Activated naive CD8-positive, alpha-beta T cell treated with anti-CD3 and anti-CD28 coated beads, Interleukin-2, amount 10 ng/mL, durations not matched to agents 7 days and 5 days (primary cell): ENCODE measurements at regions not wholly inside any gene's neighbourhood (a gene's known extent, or its start where the extent isn't known, plus 50 kb on each side); places are given as distances from the start of the nearest gene placed in this dataset.
"Not testable (repeated sequence)": the region's sequence is repeated elsewhere in the genome, so short reads cannot be mapped to it uniquely, and the experiment has no call there.

Source experiments
- ATAC-seq: fragments of 150-1000 bp; cut with Tn5 transposase; one replicate; pipeline ENCODE4 v1.10.0; 2021; ENCODE audit warnings: low read depth, moderate library complexity
- POLR2A ChIA-PET: fragments of 350-600 bp; sonication (Branson Sonifier 250); formaldehyde crosslinking; loops from one replicate; lab custom pipeline; 2021; ENCODE audit warnings: antibody characterized with exemption; lab: Charles Lee
- DNase-seq: peaks from one replicate; pipeline ENCODE4 v3.0.0; 2021
- H3K27ac Mint-ChIP-seq: one replicate; pipeline ENCODE4 v1.8.0; 2022; ENCODE audit warnings: mild to moderate bottlenecking, mixed read lengths
- H3K27me3 Mint-ChIP-seq: one replicate; pipeline ENCODE4 v1.8.0; 2022; ENCODE audit warnings: mild to moderate bottlenecking, moderate library complexity, mixed read lengths
- H3K36me3 Mint-ChIP-seq: one replicate; pipeline ENCODE4 v1.8.0; 2021; ENCODE audit warnings: mild to moderate bottlenecking, mixed read lengths
- H3K4me1 Mint-ChIP-seq: one replicate; pipeline ENCODE4 v1.8.0; 2021; ENCODE audit warnings: mixed read lengths
- H3K4me3 Mint-ChIP-seq: one replicate; pipeline ENCODE4 v1.8.0; 2022; ENCODE audit warnings: mild to moderate bottlenecking, moderate library complexity, mixed read lengths
- H3K9me3 Mint-ChIP-seq: one replicate; pipeline ENCODE4 v1.8.0; 2021; ENCODE audit warnings: mixed read lengths

DNA sequence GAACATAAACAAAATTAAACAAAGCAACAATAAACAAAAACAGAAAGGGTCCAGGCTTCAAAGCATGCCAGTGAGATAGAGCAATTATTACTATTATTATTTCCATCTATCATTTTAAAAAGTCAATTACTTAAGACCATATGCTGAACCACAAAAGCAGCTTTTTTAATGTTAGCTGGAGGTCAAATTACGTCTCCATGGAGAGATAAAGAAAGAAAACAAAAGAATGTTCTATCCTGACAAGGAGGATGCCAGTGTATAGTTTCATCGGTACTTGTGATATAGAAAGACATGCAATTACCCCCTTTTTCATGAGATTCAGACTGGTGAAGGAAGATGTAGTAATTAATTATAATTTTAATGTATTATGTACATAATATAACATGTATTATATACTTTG, 81.6 kb upstream of the DCN start:
- Mint-ChIP-seq H3K36me3 (no peaks in the 10 kb centered on the region), H3K9me3 (no peaks in the 10 kb centered on the region), H3K27me3 (no peaks in the 10 kb centered on the region), H3K27ac (no peak overlapping the region), H3K4me1 (no peaks in the 10 kb centered on the region), H3K4me3 (no peak overlapping the region)
- ATAC-seq, result no peak
- no peak for DNase-seq
- POLR2A ChIA-PET, result no interaction called here

DNA sequence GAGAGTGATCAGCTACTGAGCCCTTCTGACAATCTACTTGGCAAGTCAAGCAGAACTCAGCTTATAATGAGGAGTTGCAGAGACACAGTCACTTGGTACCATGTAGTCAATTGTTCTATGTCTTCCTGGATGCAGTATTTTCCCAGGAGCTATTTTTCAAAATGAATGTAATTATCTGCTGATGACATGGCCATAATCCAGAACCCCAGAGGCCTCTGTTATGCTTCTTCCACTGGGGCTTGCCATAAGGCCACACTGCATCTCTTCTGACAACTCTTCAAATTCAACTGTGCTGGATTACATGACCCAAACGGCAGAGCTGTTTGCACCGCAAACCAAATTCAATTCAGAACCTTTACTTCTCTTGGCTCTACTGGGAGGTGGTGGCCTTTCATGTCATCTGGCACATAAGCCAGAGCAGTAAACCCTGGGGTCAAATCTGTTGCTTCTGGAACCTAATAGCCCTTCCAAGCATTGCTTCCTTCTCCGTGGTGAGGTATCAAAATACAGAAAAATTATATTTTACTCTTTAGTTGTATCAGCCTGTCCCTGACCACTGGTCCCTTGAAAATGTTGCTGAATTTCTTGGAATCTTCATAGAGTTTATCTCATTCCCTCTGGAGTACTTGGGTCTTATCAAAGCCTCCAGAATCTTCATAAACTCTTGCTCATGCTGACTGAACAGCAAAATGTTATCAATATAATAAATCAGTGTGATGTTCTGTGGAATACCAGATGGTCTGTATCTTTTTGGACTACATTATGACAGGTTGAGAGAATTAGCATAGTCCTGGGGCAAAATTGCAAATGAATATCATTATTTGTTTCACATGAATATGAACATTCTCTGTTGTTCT, 79.4 kb upstream of the DCN start:
- ATAC-seq (no peak), DNase-seq (no peak)
- Mint-ChIP-seq H3K36me3 (no peaks in the 10 kb centered on the region), H3K27me3 (no peaks in the 10 kb centered on the region), H3K9me3 (no peaks in the 10 kb centered on the region), H3K4me1 (no peaks in the 10 kb centered on the region), H3K4me3 (no peak overlapping the region), H3K27ac (no peak overlapping the region)
- POLR2A ChIA-PET, result no interaction called here

DNA sequence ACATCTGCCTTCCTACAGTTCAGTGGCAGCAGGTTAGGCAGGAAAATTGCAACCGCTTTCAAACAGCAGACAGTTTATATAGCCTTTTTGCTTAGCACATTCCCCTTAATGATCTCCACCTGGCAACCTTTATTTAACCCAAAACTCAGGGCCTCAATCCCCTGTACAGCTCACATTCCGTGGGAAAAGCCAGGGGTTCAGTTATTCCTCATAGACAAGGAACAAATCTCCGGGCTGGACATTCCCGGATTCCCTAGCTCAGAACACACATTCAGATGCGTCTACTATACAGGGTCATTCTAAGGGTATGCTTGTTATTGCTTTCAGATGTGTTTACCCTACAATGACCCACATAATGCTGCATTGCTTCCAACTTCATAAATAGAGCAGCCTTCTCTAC, 73.8 kb upstream of the DCN start:
- ATAC-seq (no peak), DNase-seq (no peak)
- no peak overlapping the region for H3K4me3 Mint-ChIP-seq
- H3K4me1 Mint-ChIP-seq, result no peaks in the 10 kb centered on the region
- H3K9me3 Mint-ChIP-seq, result no peaks in the 10 kb centered on the region
- H3K36me3 Mint-ChIP-seq, result no peaks in the 10 kb centered on the region
- POLR2A ChIA-PET, result no interaction called here
- H3K27ac Mint-ChIP-seq, result no peak overlapping the region
- H3K27me3 Mint-ChIP-seq, result peaks cover 5% of the 10 kb centered on the region

DNA sequence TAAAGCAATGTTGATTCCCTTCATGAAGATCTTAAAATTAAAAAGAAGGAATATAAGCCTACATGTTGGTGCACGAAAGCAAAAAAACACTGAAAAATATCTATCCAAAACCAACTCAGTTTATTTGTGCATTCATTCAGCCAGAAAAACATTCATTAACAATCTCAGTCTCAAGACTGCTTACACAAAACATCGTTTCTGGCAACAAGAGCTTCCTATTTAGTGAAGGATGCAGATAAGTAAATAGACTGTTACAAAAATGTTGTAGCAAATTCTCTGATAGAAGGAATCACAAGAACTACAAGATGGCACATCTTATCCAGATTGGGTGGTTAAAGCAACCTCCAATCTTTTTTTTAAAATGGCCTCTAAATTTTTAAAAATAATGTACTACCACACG, 69.7 kb upstream of the DCN start:
- DNase-seq, result no peak
- Mint-ChIP-seq H3K4me3 (no peak overlapping the region), H3K27me3 (peaks cover 5% of the 10 kb centered on the region), H3K27ac (no peak overlapping the region), H3K4me1 (no peaks in the 10 kb centered on the region), H3K36me3 (no peaks in the 10 kb centered on the region), H3K9me3 (no peaks in the 10 kb centered on the region)
- POLR2A ChIA-PET, result no interaction called here
- ATAC-seq, result no peak

DNA sequence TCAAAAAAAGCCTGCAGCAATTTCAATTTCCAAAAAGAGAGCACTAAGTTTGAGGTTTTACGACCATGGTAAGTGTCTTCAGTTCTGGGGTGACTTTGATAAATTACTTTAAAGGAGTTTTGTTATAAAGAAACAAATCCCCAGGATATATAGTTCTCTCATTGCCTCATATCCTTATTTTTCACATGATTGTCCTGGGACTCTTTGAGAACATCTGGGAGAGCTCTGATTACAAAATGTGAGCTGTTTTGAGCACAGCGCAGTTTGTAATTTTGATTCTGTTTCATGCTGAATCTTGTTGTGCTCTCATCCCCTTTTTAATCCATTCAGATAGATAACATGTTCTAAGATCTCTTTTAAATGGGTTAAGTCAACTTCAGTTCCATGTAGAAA, 67.7 kb upstream of the DCN start:
- ATAC-seq (no peak), DNase-seq (no peak)
- Mint-ChIP-seq H3K4me3 (no peak overlapping the region), H3K36me3 (no peaks in the 10 kb centered on the region), H3K27ac (no peak overlapping the region), H3K9me3 (no peaks in the 10 kb centered on the region), H3K27me3 (no peaks in the 10 kb centered on the region), H3K4me1 (no peaks in the 10 kb centered on the region)
- POLR2A ChIA-PET, result no interaction called here

DNA sequence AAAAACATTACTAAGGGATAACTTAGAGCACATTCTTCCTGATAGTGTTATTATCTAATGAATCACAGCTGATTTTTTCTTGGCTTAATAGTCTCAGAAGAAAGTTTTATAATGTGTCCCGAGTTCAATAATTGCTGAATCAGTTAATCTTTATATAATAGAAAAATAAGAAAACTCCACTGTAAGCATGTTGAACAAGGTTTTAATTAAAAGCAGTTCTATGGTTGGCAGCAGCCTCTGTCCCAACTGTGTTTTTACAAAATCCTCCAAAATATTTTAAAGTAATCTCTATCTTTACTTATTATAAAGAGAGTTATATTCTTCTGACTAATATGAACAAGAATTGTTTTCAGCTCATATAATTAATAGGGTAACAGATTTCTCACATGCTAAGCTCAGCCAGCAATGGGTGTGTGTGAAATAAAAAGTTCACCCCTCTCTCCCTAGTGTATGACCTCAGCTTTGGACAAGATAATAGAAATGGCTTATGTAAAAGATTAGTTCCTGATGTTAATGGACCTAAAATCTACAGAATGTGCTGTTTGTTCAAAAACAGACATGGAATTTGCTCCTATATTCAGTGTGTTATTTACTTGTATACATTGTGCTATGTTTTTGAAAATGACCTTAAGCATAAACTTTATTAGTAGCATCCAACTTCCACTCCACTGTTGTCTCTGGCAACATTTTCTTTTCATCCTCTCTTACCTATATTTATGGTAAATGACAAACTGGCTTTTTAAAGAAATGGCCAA, 67.1 kb upstream of the DCN start:
- POLR2A ChIA-PET, result no interaction called here
- Mint-ChIP-seq H3K27ac (no peak overlapping the region), H3K9me3 (no peaks in the 10 kb centered on the region), H3K36me3 (no peaks in the 10 kb centered on the region), H3K4me1 (no peaks in the 10 kb centered on the region), H3K27me3 (no peaks in the 10 kb centered on the region), H3K4me3 (no peak overlapping the region)
- DNase-seq (no peak), ATAC-seq (no peak)

DNA sequence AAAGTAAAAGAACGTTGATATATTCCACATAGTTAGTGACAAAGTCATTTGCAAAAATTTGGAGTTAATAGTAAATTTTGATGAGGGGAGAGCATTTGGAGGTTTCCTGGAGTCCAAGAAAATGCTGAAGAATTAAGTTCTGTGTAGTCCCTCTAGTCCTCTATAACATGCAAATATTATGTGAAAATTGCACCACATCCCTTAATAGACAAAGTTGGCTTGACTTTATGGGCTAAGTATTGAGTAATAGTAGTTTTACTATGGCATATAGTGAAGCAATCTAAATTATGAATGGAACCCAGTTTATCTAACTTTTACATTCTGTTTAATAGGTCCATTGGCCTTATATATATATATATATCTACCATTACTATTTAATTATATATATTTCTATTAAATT, 66.4 kb upstream of the DCN start:
- no peaks in the 10 kb centered on the region for H3K36me3 Mint-ChIP-seq
- no peaks in the 10 kb centered on the region for H3K4me1 Mint-ChIP-seq
- H3K27ac Mint-ChIP-seq, result no peak overlapping the region
- ATAC-seq (no peak), DNase-seq (no peak)
- no peaks in the 10 kb centered on the region for H3K27me3 Mint-ChIP-seq
- H3K9me3 Mint-ChIP-seq, result no peaks in the 10 kb centered on the region
- POLR2A ChIA-PET, result no interaction called here
- H3K4me3 Mint-ChIP-seq, result no peak overlapping the region

DNA sequence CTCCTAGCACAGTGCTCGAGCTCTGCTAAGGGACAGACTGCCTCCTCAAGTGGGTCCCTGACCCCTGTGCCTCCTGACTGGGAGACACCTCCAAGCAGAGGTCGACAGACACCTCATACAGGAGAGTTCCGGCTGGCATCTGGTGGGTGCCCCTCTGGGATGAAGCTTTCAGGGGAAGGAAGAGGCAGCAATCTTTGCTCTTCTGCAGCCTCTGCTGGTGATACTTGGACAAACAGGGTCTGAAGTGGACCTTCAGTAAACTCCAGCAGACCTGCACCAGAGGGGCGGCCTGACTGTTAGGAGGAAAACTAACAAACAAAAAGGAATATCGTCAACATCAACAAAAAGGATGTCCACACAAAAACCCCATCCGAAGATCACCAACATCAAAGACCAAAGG, 60.6 kb upstream of the DCN start:
- H3K4me1 Mint-ChIP-seq, H3K27me3 Mint-ChIP-seq, POLR2A ChIA-PET, ATAC-seq, H3K4me3 Mint-ChIP-seq, H3K36me3 Mint-ChIP-seq, H3K27ac Mint-ChIP-seq, H3K9me3 Mint-ChIP-seq, DNase-seq: not testable (repeated sequence)

DNA sequence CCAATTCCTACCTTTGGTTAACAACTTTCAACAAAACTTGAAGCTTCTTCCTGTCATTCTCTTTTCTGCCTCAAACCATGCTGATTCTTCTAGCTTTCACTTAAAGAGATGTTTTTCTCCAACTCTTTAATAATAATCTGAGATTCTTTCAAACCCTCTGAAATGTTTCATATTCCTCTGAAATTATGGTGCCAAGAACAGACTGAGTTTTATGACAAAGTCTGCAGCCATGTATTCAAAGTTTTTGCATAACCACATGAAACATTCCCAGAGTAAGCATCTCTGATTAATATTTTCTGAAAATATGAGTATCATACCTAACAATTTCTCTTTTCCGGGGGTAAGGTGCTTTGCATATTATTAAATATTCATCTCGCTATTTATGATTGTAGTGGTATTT, 59.1 kb upstream of the DCN start:
- no peak overlapping the region for H3K27ac Mint-ChIP-seq
- H3K9me3 Mint-ChIP-seq, result no peaks in the 10 kb centered on the region
- no peaks in the 10 kb centered on the region for H3K27me3 Mint-ChIP-seq
- no peak for DNase-seq
- H3K4me3 Mint-ChIP-seq, result no peak overlapping the region
- no peak for ATAC-seq
- H3K36me3 Mint-ChIP-seq, result no peaks in the 10 kb centered on the region
- no peaks in the 10 kb centered on the region for H3K4me1 Mint-ChIP-seq
- POLR2A ChIA-PET, result no interaction called here

DNA sequence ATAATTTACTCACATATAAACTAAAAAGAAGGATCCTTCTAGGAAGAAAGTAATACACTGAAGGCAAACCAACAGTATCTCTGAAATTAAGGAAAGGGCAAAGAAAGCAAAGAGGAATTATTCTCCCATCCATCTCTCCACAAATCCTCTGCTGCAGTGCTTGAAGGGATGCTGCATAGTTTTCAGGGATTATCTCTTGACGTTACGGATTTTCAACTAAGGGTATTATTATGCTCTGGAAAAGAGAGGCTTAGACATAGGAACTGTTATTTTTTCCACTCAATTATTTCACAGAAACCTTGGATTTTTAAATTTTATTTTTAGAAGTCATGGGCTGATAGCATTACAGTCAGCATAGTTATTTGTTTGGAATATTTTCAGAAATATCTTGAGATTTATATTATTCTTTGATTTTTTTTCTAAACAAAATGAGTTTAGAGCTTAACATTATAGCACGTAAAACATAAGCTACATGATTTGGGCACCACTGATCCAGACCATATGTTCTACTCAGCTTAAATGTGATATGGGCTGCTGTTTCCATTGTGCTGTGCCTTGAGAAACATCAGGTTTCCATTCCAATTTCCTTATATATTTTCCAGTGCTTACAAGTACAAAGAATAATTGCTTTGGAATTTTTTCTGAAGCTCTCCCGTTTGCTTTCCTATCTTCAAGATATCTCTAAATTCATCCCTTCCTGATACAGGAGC, 57.9 kb upstream of the DCN start:
- Mint-ChIP-seq H3K36me3 (no peaks in the 10 kb centered on the region), H3K27me3 (no peaks in the 10 kb centered on the region), H3K4me1 (no peaks in the 10 kb centered on the region), H3K9me3 (no peaks in the 10 kb centered on the region), H3K4me3 (no peak overlapping the region), H3K27ac (no peak overlapping the region)
- POLR2A ChIA-PET, result no interaction called here
- ATAC-seq (no peak), DNase-seq (no peak)

DNA sequence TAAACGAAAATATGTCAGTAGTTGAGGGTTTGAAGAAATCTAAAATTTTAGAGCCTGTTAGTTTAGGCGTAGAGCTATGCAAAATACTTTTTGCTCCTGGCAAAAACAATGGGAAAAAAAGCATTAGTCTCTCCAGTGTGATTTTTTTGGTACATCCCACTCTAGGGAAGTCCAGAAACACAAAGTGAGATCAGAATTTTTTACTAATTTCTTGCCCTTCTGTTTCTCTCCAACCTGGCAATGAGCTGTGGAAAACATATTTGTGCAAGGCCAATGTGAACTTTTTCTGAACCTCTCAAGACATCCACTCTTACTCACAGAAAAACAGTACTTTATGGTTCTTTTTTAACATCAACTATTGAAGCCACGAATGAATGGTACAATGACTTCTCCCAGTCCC, 56.9 kb upstream of the DCN start:
- no peaks in the 10 kb centered on the region for H3K9me3 Mint-ChIP-seq
- DNase-seq, result no peak
- POLR2A ChIA-PET, result no interaction called here
- no peak overlapping the region for H3K4me3 Mint-ChIP-seq
- no peak overlapping the region for H3K27ac Mint-ChIP-seq
- H3K4me1 Mint-ChIP-seq, result no peaks in the 10 kb centered on the region
- no peak for ATAC-seq
- H3K27me3 Mint-ChIP-seq, result no peaks in the 10 kb centered on the region
- no peaks in the 10 kb centered on the region for H3K36me3 Mint-ChIP-seq
